ENCODE measurements at regions not wholly inside any gene's neighbourhood (a gene's known extent, or its start where the extent isn't known, plus 50 kb on each side); places are given as distances from the start of the nearest gene placed in this dataset.

GRCh38 chr2:215717501-215718381 is 281.9 kb upstream of the FN1 start:
- no peak for TF ChIP-seq CTCF (IDR thresholded peaks at IDR 0.05; ENCODE audit: low read depth, low read length)
- H3K4me3 ChIP-seq (ENCODE audit: low read depth, low read length), result no peak overlapping the region

- TF ChIP-seq CTCF (IDR thresholded peaks at IDR 0.05; ENCODE audit: low read depth, low read length), result no peak
- H3K4me3 ChIP-seq (ENCODE audit: low read depth, low read length), result no peak overlapping the region
These were observed 281.1 kb upstream of the FN1 start for GRCh38 chr2:215716956-215717355.

GRCh38 chr2:215712871-215713790 is 277.3 kb upstream of the FN1 start:
- H3K4me3 ChIP-seq (ENCODE audit: low read depth, low read length), result peak overlapping the region; percentile 4; the same call in 1 of the 2 replicates
- TF ChIP-seq CTCF (IDR thresholded peaks at IDR 0.05; ENCODE audit: low read depth, low read length), result no peak

- no peak overlapping the region; the same call in 1 of the 2 replicates for H3K4me3 ChIP-seq (ENCODE audit: low read depth, low read length)
- TF ChIP-seq CTCF (IDR thresholded peaks at IDR 0.05; ENCODE audit: low read depth, low read length), result no peak
These were observed 276.5 kb upstream of the FN1 start for GRCh38 chr2:215712219-215712868.

- no peak for TF ChIP-seq CTCF (IDR thresholded peaks at IDR 0.05; ENCODE audit: low read depth, low read length)
- no peak overlapping the region for H3K4me3 ChIP-seq (ENCODE audit: low read depth, low read length)
These were observed 275.7 kb upstream of the FN1 start for GRCh38 chr2:215711471-215712034.

GRCh38 chr2:215707608-215708007 is 271.7 kb upstream of the FN1 start:
- H3K4me3 ChIP-seq (ENCODE audit: low read depth, low read length), result no peak overlapping the region
- no peak for TF ChIP-seq CTCF (IDR thresholded peaks at IDR 0.05; ENCODE audit: low read depth, low read length)

Data from WI38 (cell line).